T-helper 22 cell (primary cell): ENCODE measurements at regions not wholly inside any gene's neighbourhood (a gene's known extent, or its start where the extent isn't known, plus 50 kb on each side); places are given as distances from the start of the nearest gene placed in this dataset.
"Not testable (repeated sequence)": the region's sequence is repeated elsewhere in the genome, so short reads cannot be mapped to it uniquely, and the experiment has no call there.

Source experiments
- DNase-seq: peaks from one replicate; pipeline ENCODE4 v3.0.0-alpha.2; 2020; ENCODE audit warnings: low read depth

DNA sequence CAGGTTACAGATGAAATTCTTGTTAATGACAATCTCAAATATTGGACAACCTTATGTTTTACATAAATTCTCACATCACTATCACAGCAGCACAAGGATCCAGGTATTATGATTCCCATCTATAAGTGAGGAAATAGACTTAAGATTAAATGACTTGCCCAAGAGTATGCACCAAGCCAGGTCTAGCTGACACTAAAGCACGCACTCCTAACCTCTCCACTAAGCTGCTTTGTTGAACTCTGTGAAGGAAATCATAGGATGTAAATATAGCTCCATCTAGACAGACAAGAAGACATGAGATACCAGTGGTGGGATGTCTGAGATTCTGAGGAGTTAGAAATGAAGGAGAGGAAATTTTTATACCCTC, 87.9 kb downstream of the PHLDA1 start:
- no peak for DNase-seq

GRCh38 chr12:75941661-75942060, 89.9 kb downstream of the PHLDA1 start:
- not testable (repeated sequence) for DNase-seq

DNA sequence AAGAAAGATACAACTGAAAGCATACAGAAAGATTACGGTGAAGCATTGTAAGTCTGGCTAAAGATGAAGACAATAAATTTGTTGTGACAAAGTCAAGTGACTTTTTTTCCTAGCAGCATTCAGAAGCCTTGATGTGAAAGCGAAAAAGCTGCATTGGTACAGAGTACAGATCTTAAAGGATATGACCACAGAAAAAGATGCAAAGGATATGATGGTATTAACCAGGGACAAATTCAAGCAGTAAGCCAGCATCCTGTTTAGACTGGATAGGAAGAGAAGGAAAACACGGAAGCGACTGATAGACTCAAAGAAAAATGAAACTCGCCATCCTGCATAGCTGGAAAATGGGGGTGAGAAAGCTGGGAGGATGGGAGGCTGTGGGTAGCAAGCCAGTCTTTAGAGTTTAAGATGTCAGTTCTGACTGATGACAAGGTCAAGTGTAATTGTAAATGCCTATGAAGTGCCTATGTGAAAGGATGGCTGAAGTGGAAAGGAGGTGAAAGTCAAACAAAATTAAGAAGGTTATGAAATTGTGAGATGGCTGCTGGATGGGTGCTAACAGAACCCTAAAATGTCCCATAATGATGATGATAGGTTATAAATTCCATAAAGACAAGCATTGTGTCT, 92.4 kb downstream of the PHLDA1 start:
- no peak for DNase-seq

- no peak for DNase-seq
Observed at GRCh38 chr12:75938189-75938588, 93.4 kb downstream of the PHLDA1 start.

- no peak for DNase-seq
Observed at GRCh38 chr12:75937486-75937885, 94.1 kb downstream of the PHLDA1 start.

GRCh38 chr12:75936515-75937440, 94.8 kb downstream of the PHLDA1 start:
- no peak for DNase-seq

DNA sequence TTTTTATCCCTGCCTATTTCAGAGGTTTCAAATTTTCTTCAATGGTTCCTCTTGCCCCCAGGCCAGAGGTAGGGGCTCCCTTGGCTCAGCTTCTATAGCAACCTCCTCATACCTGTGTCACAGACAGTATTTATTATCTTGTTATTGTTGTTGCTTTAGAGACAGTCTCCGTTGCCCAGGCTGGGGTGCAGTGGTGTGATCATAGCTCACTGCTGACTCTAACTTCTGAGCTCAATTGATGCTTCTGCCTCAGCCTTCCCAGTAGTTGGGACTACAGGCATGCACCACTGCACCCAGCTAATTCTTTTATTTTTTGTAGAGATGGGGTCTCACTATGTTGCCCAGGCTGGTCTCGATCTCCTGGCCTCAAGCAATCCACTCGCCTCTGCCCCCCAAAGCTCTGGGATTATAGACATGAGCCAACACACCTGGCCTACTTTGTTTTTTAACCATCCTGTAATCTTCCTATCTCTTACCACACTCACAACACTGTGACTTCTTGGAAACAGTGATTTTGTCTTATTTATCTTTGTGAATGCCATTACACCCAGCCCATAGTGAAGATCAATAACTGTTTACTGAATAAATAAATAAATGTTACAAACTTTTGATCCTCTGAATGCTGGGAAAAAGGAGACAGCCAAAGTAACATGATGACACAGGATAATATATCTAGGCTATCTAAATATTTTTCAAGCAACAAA, 95.9 kb downstream of the PHLDA1 start:
- DNase-seq, result no peak

GRCh38 chr12:75933101-75933500, 98.5 kb downstream of the PHLDA1 start:
- DNase-seq, result no peak

DNA sequence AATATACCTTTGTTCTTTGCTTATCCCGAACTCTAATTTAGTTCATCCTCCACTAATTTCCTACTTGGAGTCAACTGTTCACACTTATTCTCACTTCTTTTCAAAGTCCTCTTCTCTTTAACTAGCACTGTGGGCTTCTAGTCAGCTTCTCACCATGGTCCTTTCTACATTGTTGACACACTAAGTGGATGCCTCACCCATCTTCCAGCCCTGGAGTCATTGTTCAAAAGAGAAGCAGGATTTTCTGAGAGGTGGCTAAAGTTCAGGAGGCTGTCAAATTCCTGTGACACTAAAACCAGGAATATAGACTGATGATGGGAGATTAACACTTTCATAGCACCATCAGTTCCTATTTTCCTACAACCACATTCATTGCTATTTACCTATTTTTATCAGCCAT, 99.3 kb downstream of the PHLDA1 start:
- no peak for DNase-seq

GRCh38 chr12:75923964-75924666, 107.5 kb downstream of the PHLDA1 start:
- DNase-seq, result no peak

- no peak for DNase-seq
Observed at GRCh38 chr12:75922944-75923642, 108.5 kb downstream of the PHLDA1 start.

DNA sequence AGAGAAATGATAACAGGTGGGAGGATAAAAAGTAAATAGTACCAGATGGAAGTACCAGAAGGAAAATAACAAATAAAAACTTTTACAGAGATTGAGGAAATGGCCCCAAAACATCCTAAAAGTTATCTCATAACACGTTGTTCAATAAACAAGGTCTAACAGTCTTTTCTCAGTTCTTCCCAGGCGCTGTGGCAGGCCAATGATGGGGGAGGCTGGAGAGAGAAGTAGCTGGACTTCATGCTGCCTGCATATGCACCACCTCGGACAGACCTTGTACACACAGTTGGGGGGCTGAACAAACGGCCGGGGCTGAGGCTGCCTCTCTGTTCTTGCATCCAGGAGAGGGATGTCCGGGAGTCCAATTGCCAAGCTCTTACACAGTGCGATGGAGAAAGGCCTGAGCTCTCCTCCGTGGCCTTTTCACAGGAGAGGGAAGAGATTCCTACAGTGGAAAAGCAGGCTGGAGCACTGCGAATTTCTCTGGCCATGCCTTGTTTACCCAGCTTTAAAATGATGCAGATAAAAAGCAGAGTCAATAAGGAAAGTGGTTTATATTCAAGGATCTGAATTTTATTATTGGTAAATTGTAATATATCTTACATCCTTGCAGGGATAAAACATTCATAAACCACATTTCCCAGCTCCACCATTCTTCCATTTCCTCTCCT, 109.8 kb downstream of the PHLDA1 start:
- DNase-seq, result no peak

- DNase-seq, result no peak
Observed at GRCh38 chr12:75917715-75918114, 113.9 kb downstream of the PHLDA1 start.

DNA sequence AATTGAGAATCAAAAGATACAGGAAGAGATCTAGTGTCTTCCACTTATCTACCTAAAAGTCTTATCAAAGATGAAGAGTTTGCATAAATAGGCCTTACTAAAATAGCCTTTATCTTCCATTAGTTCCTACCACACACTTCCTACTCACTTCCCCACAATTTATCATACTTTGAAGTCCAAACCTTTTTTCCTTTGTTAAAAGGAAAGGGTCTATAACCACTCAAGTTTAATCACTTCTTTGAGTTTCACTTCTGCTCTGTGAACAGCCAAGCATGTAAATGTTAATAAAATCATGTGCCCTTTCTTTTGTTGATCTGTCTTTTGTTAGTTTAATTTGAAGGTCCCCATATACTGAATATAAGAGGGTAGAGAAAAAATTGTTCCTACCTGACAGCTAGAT, 114.5 kb downstream of the PHLDA1 start:
- no peak for DNase-seq

DNA sequence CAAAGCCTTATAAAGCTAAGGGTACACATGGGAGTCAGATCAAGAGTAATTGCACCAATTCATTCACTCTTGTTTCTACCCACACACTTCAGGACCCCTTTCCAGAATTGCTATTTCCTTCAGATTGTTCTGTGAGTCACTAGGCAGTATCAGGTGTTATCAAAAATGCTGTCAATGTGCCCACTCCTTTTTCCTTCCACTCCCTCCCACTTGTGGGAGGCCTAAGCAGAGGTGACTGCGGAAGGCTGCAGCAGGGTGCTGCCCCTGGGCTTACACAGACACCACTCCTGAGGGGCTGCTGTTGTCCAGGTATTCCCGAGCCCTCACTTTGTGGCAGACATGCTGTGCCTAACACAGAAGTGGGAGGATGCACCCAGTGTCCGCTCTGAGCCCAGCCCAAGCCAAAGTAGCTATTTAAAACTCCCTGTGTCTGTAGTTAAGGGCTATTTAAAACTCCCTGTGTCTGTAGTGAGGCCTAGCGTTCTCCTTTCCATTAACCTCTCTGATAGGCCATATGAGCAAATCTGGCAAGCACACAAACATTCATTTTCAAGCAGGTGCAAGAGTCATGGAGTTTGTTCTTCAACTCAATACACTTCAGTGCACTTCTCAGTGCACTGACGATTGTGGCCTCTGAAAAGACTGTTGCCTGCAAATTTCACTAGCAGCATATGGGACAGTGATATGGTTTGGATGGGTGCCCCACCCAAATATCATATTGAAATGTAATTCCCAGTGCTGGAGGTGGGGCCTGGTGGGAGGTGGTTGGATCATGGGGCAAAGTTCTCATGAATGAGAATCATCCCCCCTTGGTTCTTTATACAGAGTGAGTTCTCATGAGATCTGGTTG, 117.8 kb downstream of the PHLDA1 start:
- no peak for DNase-seq

DNA sequence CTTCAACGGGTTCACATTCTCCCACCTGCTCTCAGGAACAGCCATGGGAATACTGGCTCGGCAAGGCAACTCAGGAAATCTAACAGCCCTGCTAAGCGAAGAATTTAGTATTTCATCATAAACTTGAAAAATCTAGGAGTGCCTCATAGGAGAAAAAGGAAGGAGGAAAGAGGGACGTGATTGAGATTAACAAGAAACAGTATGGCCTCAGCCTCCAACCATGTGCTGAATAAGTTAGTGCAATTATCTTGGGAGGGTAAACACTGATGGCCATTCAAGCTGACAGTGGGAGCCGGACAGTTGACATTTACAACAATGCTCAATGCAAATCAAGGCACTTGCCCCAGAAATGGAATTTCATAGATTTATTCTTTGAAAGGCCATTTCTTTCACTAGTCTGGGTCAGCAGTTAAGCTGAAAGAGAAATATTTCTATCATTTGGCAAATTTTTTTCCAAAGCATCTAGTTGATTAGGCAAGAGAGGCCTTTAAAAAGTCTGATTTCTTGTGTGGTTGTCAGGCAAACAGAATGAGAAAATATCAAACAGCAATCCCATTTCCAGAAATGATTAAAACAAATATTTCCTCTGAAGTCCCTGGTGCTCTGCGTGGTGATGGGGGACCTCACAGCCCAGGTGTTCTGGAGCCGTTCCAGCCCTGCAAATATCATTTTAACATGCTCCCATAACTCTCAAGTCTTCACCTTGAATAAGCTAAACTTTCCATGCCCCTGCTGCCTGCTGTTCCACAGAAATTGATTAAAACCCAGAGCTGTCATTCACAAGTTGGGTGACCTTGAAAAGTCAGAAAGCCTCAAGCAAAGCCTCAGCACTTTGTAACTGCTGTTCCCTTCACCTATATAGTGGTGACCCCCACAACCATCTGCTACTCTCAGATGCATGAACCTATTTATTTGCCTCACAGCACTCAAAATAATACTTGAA, 121.6 kb downstream of the PHLDA1 start:
- no peak for DNase-seq

DNA sequence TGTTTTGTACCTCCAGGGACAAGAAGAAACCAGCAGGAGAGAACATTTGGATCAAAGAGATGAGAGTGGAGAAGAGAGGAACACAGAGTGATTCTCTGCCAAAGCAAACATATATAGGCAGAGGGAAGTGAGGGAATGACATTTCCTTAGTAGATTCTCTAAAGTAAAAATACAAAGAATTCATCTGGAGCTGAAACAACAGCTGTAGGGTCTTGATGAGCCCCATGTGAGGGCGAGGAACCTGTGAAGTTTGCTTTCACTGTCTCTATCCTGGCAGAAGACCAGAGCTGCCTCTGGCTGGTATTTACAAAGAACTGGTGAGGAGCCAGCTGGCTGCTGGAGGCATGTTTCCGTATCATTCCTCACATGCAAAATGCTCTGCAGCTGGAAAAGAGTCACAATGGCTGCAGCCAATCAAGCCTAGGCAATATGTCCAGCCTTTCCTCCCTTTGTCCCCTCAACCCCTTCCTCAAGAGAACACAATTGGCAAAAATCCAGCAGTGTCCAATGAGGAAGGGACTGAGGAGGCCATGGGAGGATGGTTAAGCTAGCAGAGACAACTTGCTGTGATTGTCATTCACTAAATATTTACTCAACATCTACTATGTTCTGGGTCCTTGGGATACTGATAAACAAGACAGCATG, 122.5 kb downstream of the PHLDA1 start:
- no peak for DNase-seq

GRCh38 chr12:75905922-75906321, 125.7 kb downstream of the PHLDA1 start:
- no peak for DNase-seq
